Calu3 (cell line): ENCODE measurements at regions not wholly inside any gene's neighbourhood (a gene's known extent, or its start where the extent isn't known, plus 50 kb on each side); places are given as distances from the start of the nearest gene placed in this dataset.

Experiments
- BruUV-seq: library from RNA; stranded (reverse); fragments of 400-500 nt; replicated peaks from 2 replicates; lab custom pipeline; 2021; lab: Mats Ljungman, UMichigan
- CTCF ChIA-PET: fragments of 300-600 bp; sonication (Branson Sonifier 250); formaldehyde crosslinking; loops from one replicate; lab custom pipeline; 2022; ENCODE audit warnings: antibody characterized with exemption; lab: Charles Lee
- DNase-seq: peaks from one replicate; pipeline ENCODE4 v3.0.0; 2022
- H3K27ac Mint-ChIP-seq: one replicate; pipeline ENCODE4 v1.8.0; 2022; ENCODE audit warnings: mixed read lengths; ENCODE audit not compliant: unreplicated experiment
- H3K27me3 Mint-ChIP-seq: one replicate; pipeline ENCODE4 v1.8.0; 2022; ENCODE audit warnings: mixed read lengths; ENCODE audit not compliant: unreplicated experiment
- H3K36me3 Mint-ChIP-seq: one replicate; pipeline ENCODE4 v1.8.0; 2022; ENCODE audit warnings: mild to moderate bottlenecking, moderate library complexity, mixed read lengths; ENCODE audit not compliant: insufficient read depth, unreplicated experiment
- H3K4me1 Mint-ChIP-seq: one replicate; pipeline ENCODE4 v1.8.0; 2022; ENCODE audit warnings: mild to moderate bottlenecking, low read depth, mixed read lengths; ENCODE audit not compliant: unreplicated experiment
- H3K4me3 Mint-ChIP-seq: one replicate; pipeline ENCODE4 v1.8.0; 2022; ENCODE audit warnings: mild to moderate bottlenecking, low read depth, moderate library complexity, mixed read lengths; ENCODE audit not compliant: unreplicated experiment
- H3K9me3 Mint-ChIP-seq: one replicate; pipeline ENCODE4 v1.8.0; 2022; ENCODE audit warnings: low read depth, mixed read lengths; ENCODE audit not compliant: unreplicated experiment
- CTCF ChIP-seq: fragments of 200-600 bp; IDR thresholded peaks from one replicate; pipeline ENCODE4 v1.8.0; 2022; ENCODE audit warnings: antibody characterized with exemption; ENCODE audit not compliant: unreplicated experiment
- intact Hi-C: fragments of 100-400 bp; cut with micrococcal nuclease; formaldehyde crosslinking; loops from one replicate; pipeline ENCODE4 v1.10.0; 2022; ENCODE audit not compliant: unreplicated experiment

GRCh38 chr4:124133753-124134152, 578.8 kb downstream of the ANKRD50 start:
- no peaks in the 10 kb centered on the region for H3K27me3 Mint-ChIP-seq
- intact Hi-C loops = no loop called here
- no peak overlapping the region for H3K4me3 Mint-ChIP-seq
- no peak overlapping the region for H3K27ac Mint-ChIP-seq
- no peak for TF ChIP-seq CTCF
- no peak for DNase-seq
- CTCF ChIA-PET = no interaction called here
- no peaks in the 10 kb centered on the region for H3K36me3 Mint-ChIP-seq
- H3K9me3 Mint-ChIP-seq = peaks cover 3% of the 10 kb centered on the region
- H3K4me1 Mint-ChIP-seq = no peaks in the 10 kb centered on the region
- BruUV-seq = no TSS peak

- no peak for TF ChIP-seq CTCF
- Mint-ChIP-seq H3K36me3 (no peaks in the 10 kb centered on the region), H3K27ac (no peak overlapping the region), H3K9me3 (peaks cover 3% of the 10 kb centered on the region), H3K4me1 (no peaks in the 10 kb centered on the region), H3K4me3 (no peak overlapping the region), H3K27me3 (no peaks in the 10 kb centered on the region)
- CTCF ChIA-PET = no interaction called here
- intact Hi-C loops = no loop called here
- BruUV-seq = no TSS peak
- DNase-seq = no peak
Observed at GRCh38 chr4:124135409-124135813, 577.1 kb downstream of the ANKRD50 start.

- intact Hi-C loops = no loop called here
- no peaks in the 10 kb centered on the region for H3K27me3 Mint-ChIP-seq
- CTCF ChIA-PET = no interaction called here
- no peak for TF ChIP-seq CTCF
- no peaks in the 10 kb centered on the region for H3K4me1 Mint-ChIP-seq
- no TSS peak for BruUV-seq
- H3K9me3 Mint-ChIP-seq = no peaks in the 10 kb centered on the region
- no peak for DNase-seq
- no peak overlapping the region for H3K27ac Mint-ChIP-seq
- H3K4me3 Mint-ChIP-seq = no peak overlapping the region
- no peaks in the 10 kb centered on the region for H3K36me3 Mint-ChIP-seq
Observed at GRCh38 chr4:124139044-124139443, 573.5 kb downstream of the ANKRD50 start.

GRCh38 chr4:124143632-124144031, 568.9 kb downstream of the ANKRD50 start:
- Mint-ChIP-seq H3K27ac (no peak overlapping the region), H3K27me3 (no peaks in the 10 kb centered on the region), H3K4me3 (no peak overlapping the region), H3K9me3 (no peaks in the 10 kb centered on the region), H3K4me1 (no peaks in the 10 kb centered on the region), H3K36me3 (no peaks in the 10 kb centered on the region)
- no peak for DNase-seq
- CTCF ChIA-PET = no interaction called here
- no TSS peak for BruUV-seq
- TF ChIP-seq CTCF = no peak
- intact Hi-C loops = no loop called here
